GM21717 (cell line): ENCODE measurements at regions not wholly inside any gene's neighbourhood (a gene's known extent, or its start where the extent isn't known, plus 50 kb on each side); places are given as distances from the start of the nearest gene placed in this dataset.
"Not testable (repeated sequence)": the region's sequence is repeated elsewhere in the genome, so short reads cannot be mapped to it uniquely, and the experiment has no call there.

Experiments
- ATAC-seq: cut with Tn5 transposase; IDR thresholded peaks from one replicate; pipeline ENCODE4 v1.9.1; 2021; ENCODE audit warnings: mild to moderate bottlenecking, moderate library complexity; ENCODE audit not compliant: unreplicated experiment

- no peak for ATAC-seq
Observed at GRCh38 chr3:176357891-176358290, 839.4 kb downstream of the TBL1XR1 start.

- no peak for ATAC-seq
Observed at GRCh38 chr3:176354843-176355242, 842.4 kb downstream of the TBL1XR1 start.

GRCh38 chr3:176352716-176353334 lies 844.5 kb downstream of the TBL1XR1 start:
- no peak for ATAC-seq

GRCh38 chr3:176351408-176351807 lies 845.9 kb downstream of the TBL1XR1 start:
- no peak for ATAC-seq

GRCh38 chr3:176349706-176350105 lies 847.6 kb downstream of the TBL1XR1 start:
- no peak for ATAC-seq

- no peak for ATAC-seq
Observed at GRCh38 chr3:176347424-176348146, 849.7 kb downstream of the TBL1XR1 start.

GRCh38 chr3:176341963-176342362 lies 855.3 kb downstream of the TBL1XR1 start:
- ATAC-seq, result no peak

- no peak for ATAC-seq
Observed at GRCh38 chr3:176328666-176329065, 868.6 kb downstream of the TBL1XR1 start.

GRCh38 chr3:176328198-176328597 lies 869.1 kb downstream of the TBL1XR1 start:
- no peak for ATAC-seq

GRCh38 chr3:176326894-176327490 lies 870.3 kb downstream of the TBL1XR1 start:
- not testable (repeated sequence) for ATAC-seq

- ATAC-seq, result not testable (repeated sequence)
Observed at GRCh38 chr3:176321532-176321931, 875.8 kb downstream of the TBL1XR1 start.

- ATAC-seq, result no peak
Observed at GRCh38 chr3:176321099-176321498, 876.2 kb downstream of the TBL1XR1 start.

- ATAC-seq, result no peak
Observed at GRCh38 chr3:176313426-176313825, 883.9 kb downstream of the TBL1XR1 start.

GRCh38 chr3:176310641-176311040 lies 886.6 kb downstream of the TBL1XR1 start:
- ATAC-seq, result no peak

- ATAC-seq, result no peak
Observed at GRCh38 chr3:176302271-176302670, 895.0 kb downstream of the TBL1XR1 start.

- ATAC-seq, result no peak
Observed at GRCh38 chr3:176296066-176296597, 901.1 kb downstream of the TBL1XR1 start.

GRCh38 chr3:176293276-176293675 lies 904.0 kb downstream of the TBL1XR1 start:
- no peak for ATAC-seq

GRCh38 chr3:176286476-176287085 lies 910.7 kb downstream of the TBL1XR1 start:
- ATAC-seq, result no peak

- ATAC-seq, result no peak
Observed at GRCh38 chr3:176275538-176275937, 921.7 kb downstream of the TBL1XR1 start.

- no peak for ATAC-seq
Observed at GRCh38 chr3:176275113-176275512, 922.2 kb downstream of the TBL1XR1 start.

- no peak for ATAC-seq
Observed at GRCh38 chr3:176274161-176274560, 923.1 kb downstream of the TBL1XR1 start.
